IPS DF 6.9 (cell line): ENCODE measurements at regions not wholly inside any gene's neighbourhood (a gene's known extent, or its start where the extent isn't known, plus 50 kb on each side); places are given as distances from the start of the nearest gene placed in this dataset.

ENCODE experiments used
- DNase-seq: peaks from one replicate; pipeline ENCODE4 v3.0.0-alpha.2; 2013; ENCODE audit warnings: low read depth, low spot score
- H3K27ac ChIP-seq: one replicate; pipeline ENCODE4 v1.5.1; 2013; ENCODE audit warnings: low read length, control low read depth
- H3K27me3 ChIP-seq: 2 replicates; pipeline ENCODE4 v1.6.1; 2013; ENCODE audit warnings: mild to moderate bottlenecking, low read length; ENCODE audit not compliant: control insufficient read depth, insufficient read depth
- H3K36me3 ChIP-seq: 2 replicates; pipeline ENCODE4 v1.6.1; 2013; ENCODE audit warnings: low read length; ENCODE audit not compliant: control insufficient read depth, insufficient read depth
- H3K4me1 ChIP-seq: 2 replicates; pipeline ENCODE4 v1.6.1; 2013; ENCODE audit warnings: low read length; ENCODE audit not compliant: control insufficient read depth, insufficient read depth
- H3K4me3 ChIP-seq: 2 replicates; pipeline ENCODE4 v1.5.1; 2013; ENCODE audit warnings: mild to moderate bottlenecking, low read length
- H3K9me3 ChIP-seq: 2 replicates; pipeline ENCODE4 v1.6.1; 2013; ENCODE audit warnings: low read length, inconsistent platforms; ENCODE audit not compliant: control insufficient read depth, insufficient read depth
- WGBS: extraction: QIAGEN DNeasy Blood & Tissue Kit; methylation state at CpG from one replicate; pipeline ENCODE4 v1.1.7; 2013; ENCODE audit warnings: mixed read lengths, missing lambda C conversion rate; ENCODE audit not compliant: insufficient read length, insufficient coverage; 5-methylcytosine and 5-hydroxymethylcytosine counted together

GRCh38 chr3:102248981-102249705 lies 185.7 kb upstream of the ZPLD1 start:
- Histone ChIP-seq H3K4me3 (no peak overlapping the region), H3K27ac (no peak overlapping the region), H3K9me3 (no peaks in the 10 kb centered on the region), H3K27me3 (no peaks in the 10 kb centered on the region), H3K36me3 (no peaks in the 10 kb centered on the region), H3K4me1 (no peaks in the 10 kb centered on the region)
- WGBS = no CpG with 5 or more reads among the region's 2 CpGs
- no peak for DNase-seq

- no peak for DNase-seq
- WGBS = no CpG with 5 or more reads among the region's 1 CpG
Observed at GRCh38 chr3:102255736-102256135, 179.1 kb upstream of the ZPLD1 start.

GRCh38 chr3:102258666-102259227 lies 176.1 kb upstream of the ZPLD1 start:
- no peak overlapping the region for H3K27ac ChIP-seq
- H3K4me3 ChIP-seq = no peak overlapping the region
- H3K27me3 ChIP-seq = no peaks in the 10 kb centered on the region
- no peak for DNase-seq
- no CpG with 5 or more reads among the region's 3 CpGs for WGBS
- no peaks in the 10 kb centered on the region for H3K36me3 ChIP-seq
- H3K4me1 ChIP-seq = no peaks in the 10 kb centered on the region
- no peaks in the 10 kb centered on the region for H3K9me3 ChIP-seq

More at GRCh38 chr3:102255736-102256135, 179.1 kb upstream of the ZPLD1 start:
- H3K36me3 ChIP-seq = no peaks in the 10 kb centered on the region
- no peak overlapping the region for H3K27ac ChIP-seq
- no peaks in the 10 kb centered on the region for H3K9me3 ChIP-seq
- H3K4me1 ChIP-seq = no peaks in the 10 kb centered on the region
- no peaks in the 10 kb centered on the region for H3K27me3 ChIP-seq
- H3K4me3 ChIP-seq = no peak overlapping the region

GRCh38 chr3:102259663-102260062 lies 175.2 kb upstream of the ZPLD1 start:
- WGBS = no CpG with 5 or more reads among the region's 2 CpGs
- H3K9me3 ChIP-seq = no peaks in the 10 kb centered on the region

GRCh38 chr3:102265720-102266119 lies 169.1 kb upstream of the ZPLD1 start:
- no peak for DNase-seq

More at GRCh38 chr3:102259663-102260062, 175.2 kb upstream of the ZPLD1 start:
- no peak overlapping the region for H3K27ac ChIP-seq
- no peak for DNase-seq
- no peaks in the 10 kb centered on the region for H3K36me3 ChIP-seq
- no peak overlapping the region for H3K4me3 ChIP-seq
- no peaks in the 10 kb centered on the region for H3K4me1 ChIP-seq
- H3K27me3 ChIP-seq = no peaks in the 10 kb centered on the region

GRCh38 chr3:102269406-102269805 lies 165.4 kb upstream of the ZPLD1 start:
- Histone ChIP-seq H3K36me3 (no peaks in the 10 kb centered on the region), H3K4me3 (no peak overlapping the region), H3K9me3 (no peaks in the 10 kb centered on the region), H3K4me1 (no peaks in the 10 kb centered on the region), H3K27me3 (no peaks in the 10 kb centered on the region), H3K27ac (no peak overlapping the region)
- DNase-seq = no peak

More at GRCh38 chr3:102265720-102266119, 169.1 kb upstream of the ZPLD1 start:
- no CpG with 5 or more reads among the region's 3 CpGs for WGBS
- H3K36me3 ChIP-seq = no peaks in the 10 kb centered on the region
- no peaks in the 10 kb centered on the region for H3K27me3 ChIP-seq
- no peaks in the 10 kb centered on the region for H3K9me3 ChIP-seq
- no peaks in the 10 kb centered on the region for H3K4me1 ChIP-seq
- no peak overlapping the region for H3K27ac ChIP-seq
- no peak overlapping the region for H3K4me3 ChIP-seq

- no peaks in the 10 kb centered on the region for H3K27me3 ChIP-seq
- no peaks in the 10 kb centered on the region for H3K9me3 ChIP-seq
- H3K27ac ChIP-seq = no peak overlapping the region
- no peak for DNase-seq
- H3K36me3 ChIP-seq = no peaks in the 10 kb centered on the region
- H3K4me1 ChIP-seq = no peaks in the 10 kb centered on the region
- H3K4me3 ChIP-seq = no peak overlapping the region
Observed at GRCh38 chr3:102290241-102290640, 144.6 kb upstream of the ZPLD1 start.

- Histone ChIP-seq H3K4me1 (no peaks in the 10 kb centered on the region), H3K36me3 (no peaks in the 10 kb centered on the region), H3K4me3 (no peak overlapping the region), H3K27ac (no peak overlapping the region), H3K27me3 (no peaks in the 10 kb centered on the region), H3K9me3 (no peaks in the 10 kb centered on the region)
- no peak for DNase-seq
Observed at GRCh38 chr3:102295756-102296155, 139.1 kb upstream of the ZPLD1 start.

GRCh38 chr3:102297072-102297658 lies 137.7 kb upstream of the ZPLD1 start:
- H3K27me3 ChIP-seq = no peaks in the 10 kb centered on the region
- WGBS = no CpG with 5 or more reads among the region's 3 CpGs
- H3K9me3 ChIP-seq = no peaks in the 10 kb centered on the region
- no peaks in the 10 kb centered on the region for H3K4me1 ChIP-seq
- no peak overlapping the region for H3K27ac ChIP-seq
- no peaks in the 10 kb centered on the region for H3K36me3 ChIP-seq
- H3K4me3 ChIP-seq = no peak overlapping the region
- DNase-seq = no peak

- Histone ChIP-seq H3K27ac (no peak overlapping the region), H3K9me3 (no peaks in the 10 kb centered on the region), H3K4me1 (no peaks in the 10 kb centered on the region), H3K4me3 (no peak overlapping the region), H3K36me3 (no peaks in the 10 kb centered on the region), H3K27me3 (no peaks in the 10 kb centered on the region)
- no peak for DNase-seq
- WGBS = no CpG with 5 or more reads among the region's 3 CpGs
Observed at GRCh38 chr3:102299125-102299877, 135.5 kb upstream of the ZPLD1 start.
